PC-9 (cell line): ENCODE measurements at regions not wholly inside any gene's neighbourhood (a gene's known extent, or its start where the extent isn't known, plus 50 kb on each side); places are given as distances from the start of the nearest gene placed in this dataset.

Source experiments
- EZH2 ChIP-seq: fragments of 200-600 bp; sonication (generic); IDR thresholded peaks from 2 replicates; pipeline ENCODE4 v1.8.0; 2017; ENCODE audit warnings: antibody characterized with exemption, low read depth
- TF ChIP-seq, protein P1 (sequence below): fragments of 200-600 bp; sonication (generic); conservative IDR thresholded peaks from 2 replicates; pipeline ENCODE4 v1.6.1; 2017; ENCODE audit warnings: mixed run types, antibody characterized with exemption, mild to moderate bottlenecking, moderate library complexity

DNA sequence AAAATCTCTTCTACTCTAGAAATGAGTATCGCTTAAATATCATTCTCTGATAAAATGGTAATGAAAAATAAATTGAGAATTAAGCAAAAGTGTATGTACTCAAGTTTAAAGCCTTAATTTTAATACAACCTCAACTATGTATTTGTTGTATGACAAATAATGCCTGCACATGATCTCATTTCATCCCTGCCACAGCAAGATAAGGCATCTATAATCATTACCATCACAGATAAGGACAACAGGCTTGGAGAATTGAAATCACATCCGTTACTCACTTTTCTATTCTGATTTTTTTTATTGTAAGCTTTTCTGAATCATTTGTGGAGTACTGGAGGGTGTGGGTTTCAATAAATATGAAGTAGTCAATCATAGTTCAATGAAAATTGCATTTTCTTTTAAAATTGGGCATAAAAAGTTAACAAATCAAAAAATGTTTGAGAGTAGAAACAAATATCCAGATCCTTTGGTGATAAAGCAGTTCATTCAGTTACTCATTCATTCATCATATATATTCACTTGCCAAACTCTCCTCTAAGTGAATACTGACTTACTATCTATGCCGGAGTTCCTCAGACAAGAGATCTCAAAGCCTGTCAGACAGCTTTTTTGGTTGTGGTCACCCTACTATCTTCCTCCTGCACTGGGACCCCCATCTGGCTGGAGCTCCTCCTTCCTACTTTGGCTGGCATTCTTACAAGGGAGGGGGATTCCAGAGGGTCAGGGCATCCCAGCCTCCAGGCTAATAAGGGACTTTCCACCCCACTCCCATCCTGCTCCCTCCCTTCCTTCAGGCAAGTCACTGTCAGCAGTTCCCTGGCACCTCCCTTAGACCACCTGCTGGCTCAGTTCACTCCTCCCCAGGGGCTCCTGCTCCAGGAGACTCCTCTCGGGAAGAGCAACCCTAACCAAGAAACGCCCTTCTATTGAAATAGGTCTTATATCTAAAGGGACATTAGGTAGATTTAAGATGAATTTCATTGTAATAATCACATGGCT is 118.6 kb downstream of the OGFRL1 start:
- no peak for TF ChIP-seq EZH2
- TF ChIP-seq, protein P1, sequence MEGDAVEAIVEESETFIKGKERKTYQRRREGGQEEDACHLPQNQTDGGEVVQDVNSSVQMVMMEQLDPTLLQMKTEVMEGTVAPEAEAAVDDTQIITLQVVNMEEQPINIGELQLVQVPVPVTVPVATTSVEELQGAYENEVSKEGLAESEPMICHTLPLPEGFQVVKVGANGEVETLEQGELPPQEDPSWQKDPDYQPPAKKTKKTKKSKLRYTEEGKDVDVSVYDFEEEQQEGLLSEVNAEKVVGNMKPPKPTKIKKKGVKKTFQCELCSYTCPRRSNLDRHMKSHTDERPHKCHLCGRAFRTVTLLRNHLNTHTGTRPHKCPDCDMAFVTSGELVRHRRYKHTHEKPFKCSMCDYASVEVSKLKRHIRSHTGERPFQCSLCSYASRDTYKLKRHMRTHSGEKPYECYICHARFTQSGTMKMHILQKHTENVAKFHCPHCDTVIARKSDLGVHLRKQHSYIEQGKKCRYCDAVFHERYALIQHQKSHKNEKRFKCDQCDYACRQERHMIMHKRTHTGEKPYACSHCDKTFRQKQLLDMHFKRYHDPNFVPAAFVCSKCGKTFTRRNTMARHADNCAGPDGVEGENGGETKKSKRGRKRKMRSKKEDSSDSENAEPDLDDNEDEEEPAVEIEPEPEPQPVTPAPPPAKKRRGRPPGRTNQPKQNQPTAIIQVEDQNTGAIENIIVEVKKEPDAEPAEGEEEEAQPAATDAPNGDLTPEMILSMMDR: no peak
